ENCODE measurements at regions not wholly inside any gene's neighbourhood (a gene's known extent, or its start where the extent isn't known, plus 50 kb on each side); places are given as distances from the start of the nearest gene placed in this dataset.

GRCh38 chr14:38583471-38583870 lies 327.6 kb upstream of the CLEC14A start:
- TF ChIP-seq EZH2phosphoT487 (IDR thresholded peaks at IDR 0.05) (no peak), CTCF (IDR thresholded peaks at IDR 0.05) (no peak), EZH2 (IDR thresholded peaks at IDR 0.05) (no peak)

Data from neural progenitor cell (in vitro differentiated cells).